HFF-Myc (cell line): ENCODE measurements at regions not wholly inside any gene's neighbourhood (a gene's known extent, or its start where the extent isn't known, plus 50 kb on each side); places are given as distances from the start of the nearest gene placed in this dataset.

Experiments used
- DNase-seq: peaks from one replicate; pipeline ENCODE4 v3.0.0-alpha.2; 2011; ENCODE audit warnings: low read depth; ENCODE audit errors: extremely low read depth
- H3K4me3 ChIP-seq: replicated peaks from 2 replicates; pipeline ENCODE4 v1.5.1; 2011; ENCODE audit warnings: low read depth, mild to moderate bottlenecking, control low read depth, low read length
- TF ChIP-seq, protein P1 (sequence below): IDR thresholded peaks from 2 replicates; pipeline ENCODE4 v1.5.1; 2012; ENCODE audit warnings: mild to moderate bottlenecking, low read depth, low read length, control low read depth; ENCODE audit errors: missing control alignments

DNA sequence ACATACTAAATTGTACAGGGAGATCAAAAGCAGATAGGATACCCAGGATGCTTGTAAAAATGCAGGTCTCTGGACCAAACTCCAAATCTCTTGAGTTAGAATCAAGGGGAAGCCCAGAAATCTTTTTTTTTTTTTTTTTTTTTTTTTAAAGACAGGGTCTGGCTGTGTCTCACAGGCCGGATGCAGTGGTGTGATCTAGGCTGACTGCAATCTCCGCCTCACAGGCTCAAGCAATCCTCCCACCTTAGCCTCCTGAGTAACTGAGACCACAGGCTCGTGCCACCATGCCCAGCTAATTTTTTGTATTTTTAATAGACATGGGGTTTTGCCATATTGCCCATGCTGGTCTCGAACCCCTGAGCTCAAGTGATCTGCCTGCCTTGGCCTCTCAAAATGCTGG, 373.5 kb downstream of the SHQ1 start:
- H3K4me3 ChIP-seq, result no peak overlapping the region
- TF ChIP-seq, protein P1, sequence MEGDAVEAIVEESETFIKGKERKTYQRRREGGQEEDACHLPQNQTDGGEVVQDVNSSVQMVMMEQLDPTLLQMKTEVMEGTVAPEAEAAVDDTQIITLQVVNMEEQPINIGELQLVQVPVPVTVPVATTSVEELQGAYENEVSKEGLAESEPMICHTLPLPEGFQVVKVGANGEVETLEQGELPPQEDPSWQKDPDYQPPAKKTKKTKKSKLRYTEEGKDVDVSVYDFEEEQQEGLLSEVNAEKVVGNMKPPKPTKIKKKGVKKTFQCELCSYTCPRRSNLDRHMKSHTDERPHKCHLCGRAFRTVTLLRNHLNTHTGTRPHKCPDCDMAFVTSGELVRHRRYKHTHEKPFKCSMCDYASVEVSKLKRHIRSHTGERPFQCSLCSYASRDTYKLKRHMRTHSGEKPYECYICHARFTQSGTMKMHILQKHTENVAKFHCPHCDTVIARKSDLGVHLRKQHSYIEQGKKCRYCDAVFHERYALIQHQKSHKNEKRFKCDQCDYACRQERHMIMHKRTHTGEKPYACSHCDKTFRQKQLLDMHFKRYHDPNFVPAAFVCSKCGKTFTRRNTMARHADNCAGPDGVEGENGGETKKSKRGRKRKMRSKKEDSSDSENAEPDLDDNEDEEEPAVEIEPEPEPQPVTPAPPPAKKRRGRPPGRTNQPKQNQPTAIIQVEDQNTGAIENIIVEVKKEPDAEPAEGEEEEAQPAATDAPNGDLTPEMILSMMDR, result no peak
- no peak for DNase-seq

DNA sequence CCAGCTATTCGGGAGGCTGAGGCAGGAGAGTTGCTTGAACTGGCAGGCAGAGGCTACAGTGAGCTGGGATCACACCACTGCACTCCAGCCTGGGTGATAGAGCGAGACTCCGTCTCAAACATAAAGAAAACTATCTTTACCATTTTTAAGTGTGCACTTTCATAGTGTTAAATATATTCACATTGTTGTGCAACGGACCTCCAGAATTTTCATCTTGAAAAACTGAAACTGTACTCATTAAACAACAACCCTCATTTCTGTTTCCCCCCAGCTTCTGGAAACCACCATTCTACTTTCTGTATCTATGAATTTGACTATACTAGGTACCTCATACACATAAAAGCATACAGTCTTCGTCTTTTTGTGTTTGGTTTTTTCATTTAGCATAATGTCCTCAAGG, 375.1 kb downstream of the SHQ1 start:
- no peak for DNase-seq
- TF ChIP-seq, protein P1, result no peak
- no peak overlapping the region for H3K4me3 ChIP-seq

DNA sequence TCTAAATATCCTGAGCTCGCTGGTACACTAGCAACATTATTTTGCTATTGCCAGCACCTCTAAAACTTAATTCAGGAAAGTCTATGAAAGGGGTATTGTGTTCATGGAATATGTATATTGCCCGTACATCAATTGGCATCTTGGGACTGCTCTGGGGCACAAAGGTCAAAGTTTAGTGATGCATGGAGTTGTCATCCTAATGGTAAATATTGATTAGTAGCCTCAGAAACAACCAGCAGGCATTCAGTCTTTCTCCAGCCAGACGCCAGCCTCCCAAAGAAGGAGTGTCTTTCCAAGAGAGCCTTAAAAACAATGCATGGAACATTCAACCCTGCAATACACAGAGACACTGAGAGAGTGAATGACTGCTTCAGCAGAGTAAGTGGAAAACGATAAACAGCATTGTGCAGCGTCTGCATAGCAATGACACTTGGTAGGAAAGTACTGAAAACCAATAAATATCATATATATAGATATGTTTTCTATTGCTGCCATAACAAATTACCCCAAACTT, 377.3 kb downstream of the SHQ1 start:
- no peak for DNase-seq

GRCh38 chr3:72465853-72466252, 382.4 kb downstream of the SHQ1 start:
- TF ChIP-seq, protein P1, result no peak
- H3K4me3 ChIP-seq, result no peak overlapping the region
- DNase-seq, result no peak

More for the DNA sequence above, 377.3 kb downstream of the SHQ1 start:
- TF ChIP-seq, protein P1, result no peak
- H3K4me3 ChIP-seq, result no peak overlapping the region

DNA sequence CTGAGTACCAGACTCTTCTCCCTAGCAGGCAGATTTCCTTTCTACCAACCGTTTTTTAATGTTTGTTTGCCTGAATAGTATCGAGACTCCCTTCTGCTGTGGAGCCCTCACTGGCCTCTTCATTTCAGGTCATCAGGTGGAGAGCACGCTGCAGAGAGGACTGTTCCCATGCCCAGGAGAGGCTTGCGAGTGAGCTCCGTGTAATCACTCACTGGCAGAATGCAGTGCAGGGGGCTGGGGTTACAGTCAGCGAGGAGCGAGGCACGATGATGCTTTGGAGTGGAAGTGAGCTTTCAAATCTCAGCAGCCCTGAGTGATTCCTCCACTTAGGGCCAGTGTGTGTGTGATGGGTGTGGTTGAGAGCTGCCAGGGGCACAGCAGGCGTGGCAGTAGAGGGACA, 385.2 kb downstream of the SHQ1 start:
- TF ChIP-seq, protein P1, result no peak
- DNase-seq, result no peak
- H3K4me3 ChIP-seq, result no peak overlapping the region

- TF ChIP-seq, protein P1, result no peak
- no peak for DNase-seq
- no peak overlapping the region for H3K4me3 ChIP-seq
Measured at GRCh38 chr3:72462595-72463011, 385.6 kb downstream of the SHQ1 start.

DNA sequence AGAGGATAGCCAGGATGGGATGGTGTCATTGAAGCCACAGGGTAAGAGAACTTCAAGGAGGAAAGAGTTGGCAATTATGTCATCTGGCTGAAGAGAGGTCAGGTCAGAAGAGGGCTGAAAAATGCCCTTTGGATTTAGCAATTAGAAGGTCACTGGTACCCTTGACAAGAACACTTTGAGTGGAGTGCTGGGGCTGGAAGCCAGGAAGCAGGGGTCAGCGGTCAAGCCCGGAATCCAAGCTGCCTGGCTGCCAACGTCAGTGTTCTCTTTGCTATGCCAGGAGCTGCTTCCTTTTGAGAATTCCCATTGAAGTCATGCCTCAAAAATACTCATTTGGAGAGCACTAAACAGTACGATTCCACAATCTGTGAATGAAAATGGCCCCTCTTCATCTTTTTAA, 386.5 kb downstream of the SHQ1 start:
- TF ChIP-seq, protein P1, result no peak
- H3K4me3 ChIP-seq, result no peak overlapping the region
- DNase-seq, result no peak
